ENCODE measurements at regions not wholly inside any gene's neighbourhood (a gene's known extent, or its start where the extent isn't known, plus 50 kb on each side); places are given as distances from the start of the nearest gene placed in this dataset.
"Not testable (repeated sequence)": the region's sequence is repeated elsewhere in the genome, so short reads cannot be mapped to it uniquely, and the experiment has no call there.

- DNase-seq = peak; percentile 37 to 64 (median 40)
- no peak overlapping the region for H3K27ac ChIP-seq (ENCODE audit: low read depth in 1 of 2, low read length in 2 of 2)
- H3K4me3 Mint-ChIP-seq = no peak overlapping the region
These were observed 532.7 kb upstream of the SPRY2 start for GRCh38 chr13:80873589-80873988.

GRCh38 chr13:80871971-80872370 is 531.0 kb upstream of the SPRY2 start:
- H3K9me3 ChIP-seq (replicated peaks in 1 of 2; ENCODE audit: control insufficient read depth in 1 of 2, insufficient read depth in 1 of 2, low read length in 2 of 2); H4K20me1 ChIP-seq (ENCODE audit: insufficient read depth, low read length); H3K4me3 Mint-ChIP-seq; H3K79me2 ChIP-seq (ENCODE audit: insufficient read depth, low read length); H3K4me1 ChIP-seq (ENCODE audit: control insufficient read depth in 1 of 2, insufficient read depth in 2 of 2, low read length in 2 of 2); H3K4me3 ChIP-seq (replicated peaks in 1 of 3; ENCODE audit: low read depth in 2 of 3, low read length in 3 of 3); DNase-seq; H3K36me3 ChIP-seq (replicated peaks in 1 of 2; ENCODE audit: control insufficient read depth in 1 of 2, insufficient read depth in 2 of 2, low read length in 2 of 2); intact Hi-C loops (cut with micrococcal nuclease); H3K27ac Mint-ChIP-seq; H3K9me3 Mint-ChIP-seq; H3K4me2 ChIP-seq (replicated peaks; ENCODE audit: extremely low read depth, low read length, poor library complexity, severe bottlenecking); H3K27me3 ChIP-seq (ENCODE audit: control insufficient read depth in 2 of 2, insufficient read depth in 2 of 2, low read length in 2 of 2); H3K27ac ChIP-seq (ENCODE audit: low read depth in 1 of 2, low read length in 2 of 2); H3K27me3 Mint-ChIP-seq (ENCODE audit: low read depth in 3 of 3); H2AFZ ChIP-seq (ENCODE audit: insufficient read depth, low read depth, low read length, poor library complexity, severe bottlenecking); H3K9ac ChIP-seq (ENCODE audit: insufficient read depth, low read length, poor library complexity, severe bottlenecking); H3K36me3 Mint-ChIP-seq; H3K4me1 Mint-ChIP-seq: not testable (repeated sequence)
- no CpG with 5 or more reads among the region's 7 CpGs for WGBS (ENCODE audit: insufficient coverage)

More at GRCh38 chr13:80873589-80873988, 532.7 kb upstream of the SPRY2 start:
- H3K4me2 ChIP-seq (replicated peaks; ENCODE audit: extremely low read depth, low read length, poor library complexity, severe bottlenecking) = no peak overlapping the region
- H4K20me1 ChIP-seq (ENCODE audit: insufficient read depth, low read length) = no peaks in the 10 kb centered on the region
- H2AFZ ChIP-seq (ENCODE audit: insufficient read depth, low read depth, low read length, poor library complexity, severe bottlenecking) = no peak overlapping the region
- peaks cover 0 to 2% (median 0%) of the 10 kb centered on the region in 3 donors for H3K27me3 Mint-ChIP-seq (ENCODE audit: low read depth in 3 of 3)
- peaks cover 0 to 5% of the 10 kb centered on the region in 2 donors for H3K4me1 ChIP-seq (ENCODE audit: control insufficient read depth in 1 of 2, insufficient read depth in 2 of 2, low read length in 2 of 2)
- H3K4me3 ChIP-seq (replicated peaks in 1 of 3; ENCODE audit: low read depth in 2 of 3, low read length in 3 of 3) = no peak overlapping the region
- intact Hi-C loops (cut with micrococcal nuclease) = no loop called here
- no peaks in the 10 kb centered on the region for H3K36me3 Mint-ChIP-seq
- peaks cover 8% of the 10 kb centered on the region for H3K4me1 Mint-ChIP-seq
- H3K27ac Mint-ChIP-seq = peak overlapping the region in 4 of 7 donors; percentile 23 to 59 (median 42)
- H3K9me3 Mint-ChIP-seq = no peaks in the 10 kb centered on the region
- no peaks in the 10 kb centered on the region for H3K27me3 ChIP-seq (ENCODE audit: control insufficient read depth in 2 of 2, insufficient read depth in 2 of 2, low read length in 2 of 2)
- no peaks in the 10 kb centered on the region for H3K79me2 ChIP-seq (ENCODE audit: insufficient read depth, low read length)
- H3K36me3 ChIP-seq (replicated peaks in 1 of 2; ENCODE audit: control insufficient read depth in 1 of 2, insufficient read depth in 2 of 2, low read length in 2 of 2) = no peaks in the 10 kb centered on the region
- no peaks in the 10 kb centered on the region for H3K9me3 ChIP-seq (replicated peaks in 1 of 2; ENCODE audit: control insufficient read depth in 1 of 2, insufficient read depth in 1 of 2, low read length in 2 of 2)
- WGBS (ENCODE audit: insufficient coverage) = 0% methylated on average over 1 of the region's 1 CpG
- TF ChIP-seq CTCF (IDR thresholded peaks at IDR 0.05) = no peak
- H3K9ac ChIP-seq (ENCODE audit: insufficient read depth, low read length, poor library complexity, severe bottlenecking) = no peak overlapping the region

Measured in CD14-positive monocyte (primary cell).